Hepatocyte (in vitro differentiated cells): ENCODE measurements at regions not wholly inside any gene's neighbourhood (a gene's known extent, or its start where the extent isn't known, plus 50 kb on each side); places are given as distances from the start of the nearest gene placed in this dataset.
"Not testable (repeated sequence)": the region's sequence is repeated elsewhere in the genome, so short reads cannot be mapped to it uniquely, and the experiment has no call there.

Experiments
- DNase-seq: peaks from one replicate; pipeline ENCODE4 v3.0.0-alpha.2; 2016; ENCODE audit warnings: low spot score
- H2AFZ ChIP-seq: fragments of 200-600 bp; sonication (generic); 2 replicates; pipeline ENCODE4 v1.6.0; 2016; ENCODE audit warnings: antibody characterized with exemption, mild to moderate bottlenecking
- H3K27ac ChIP-seq: fragments of 200-600 bp; sonication (generic); 2 replicates; pipeline ENCODE4 v1.5.1; 2016; ENCODE audit warnings: mild to moderate bottlenecking
- H3K27me3 ChIP-seq: fragments of 200-600 bp; sonication (generic); 2 replicates; pipeline ENCODE4 v1.6.1; 2016
- H3K36me3 ChIP-seq: fragments of 200-600 bp; sonication (generic); replicated peaks from 2 replicates; pipeline ENCODE4 v1.5.1; 2016; ENCODE audit warnings: low read depth; ENCODE audit not compliant: insufficient read depth
- H3K4me1 ChIP-seq: fragments of 200-600 bp; sonication (generic); 2 replicates; pipeline ENCODE4 v1.5.1; 2016; ENCODE audit warnings: mild to moderate bottlenecking, moderate library complexity; ENCODE audit not compliant: insufficient read depth
- H3K4me2 ChIP-seq: fragments of 200-600 bp; sonication (generic); 2 replicates; pipeline ENCODE4 v1.6.0; 2016
- H3K4me3 ChIP-seq: fragments of 200-600 bp; sonication (generic); 2 replicates; pipeline ENCODE4 v1.5.1; 2016; ENCODE audit warnings: mild to moderate bottlenecking
- H3K79me2 ChIP-seq: fragments of 200-600 bp; sonication (generic); 2 replicates; pipeline ENCODE4 v1.6.0; 2017; ENCODE audit warnings: mild to moderate bottlenecking
- H3K9me2 ChIP-seq: fragments of 200-600 bp; sonication (generic); replicated peaks from 2 replicates; pipeline ENCODE4 v1.6.0; 2017; ENCODE audit warnings: mild to moderate bottlenecking; ENCODE audit not compliant: insufficient read depth
- H3K9me3 ChIP-seq: fragments of 200-600 bp; sonication (generic); 2 replicates; pipeline ENCODE4 v1.5.1; 2016; ENCODE audit warnings: low read depth, mild to moderate bottlenecking
- H4K20me1 ChIP-seq: fragments of 200-600 bp; sonication (generic); 2 replicates; pipeline ENCODE4 v1.6.0; 2016; ENCODE audit warnings: mild to moderate bottlenecking; ENCODE audit not compliant: insufficient read depth, poor library complexity, severe bottlenecking
- EZH2 ChIP-seq: fragments of 200-600 bp; sonication (generic); IDR thresholded peaks from 2 replicates; pipeline ENCODE4 v1.6.1; 2016; ENCODE audit warnings: antibody characterized with exemption, mild to moderate bottlenecking, borderline replicate concordance
- EZH2phosphoT487 ChIP-seq: fragments of 200-600 bp; sonication (generic); IDR thresholded peaks from one replicate; pipeline ENCODE4 v1.6.1; 2018; ENCODE audit warnings: antibody characterized with exemption, mild to moderate bottlenecking, low read depth, moderate library complexity; ENCODE audit not compliant: unreplicated experiment, severe bottlenecking
- WGBS: methylation state at CpG from one replicate; pipeline ENCODE4 v1.1.6; 2016; ENCODE audit warnings: low lambda C conversion rate; ENCODE audit errors: missing lambda C conversion rate; 5-methylcytosine and 5-hydroxymethylcytosine counted together
- TF ChIP-seq, protein P1 (sequence below): fragments of 200-600 bp; sonication (generic); IDR thresholded peaks from 2 replicates; pipeline ENCODE4 v1.5.1; 2016; ENCODE audit warnings: antibody characterized with exemption, mild to moderate bottlenecking; ENCODE audit not compliant: poor library complexity

DNA sequence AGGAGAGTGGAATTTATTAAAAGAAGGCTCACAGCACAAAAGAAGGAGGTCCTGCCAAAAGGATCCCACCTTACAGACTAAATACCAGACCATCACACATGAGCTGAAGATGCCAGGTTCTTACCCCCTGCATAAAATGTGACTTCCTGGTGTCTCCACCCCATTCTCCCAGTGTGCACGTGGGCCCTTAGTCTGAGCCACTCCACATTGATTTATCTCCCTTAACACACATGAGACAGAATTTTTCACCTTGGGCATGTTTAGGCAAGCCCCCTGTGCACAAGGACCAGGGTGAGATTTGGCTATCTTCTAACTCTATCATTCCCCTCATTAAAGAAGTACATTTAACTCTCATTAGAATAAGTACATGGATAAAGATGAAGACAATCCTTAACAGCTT is 916.7 kb downstream of the PLOD2 start:
- H3K9me2 ChIP-seq = no peaks in the 10 kb centered on the region
- DNase-seq = no peak
- no peaks in the 10 kb centered on the region for H3K4me1 ChIP-seq
- no peak overlapping the region for H2AFZ ChIP-seq
- TF ChIP-seq EZH2 (no peak), EZH2phosphoT487 (no peak)
- TF ChIP-seq, protein P1, sequence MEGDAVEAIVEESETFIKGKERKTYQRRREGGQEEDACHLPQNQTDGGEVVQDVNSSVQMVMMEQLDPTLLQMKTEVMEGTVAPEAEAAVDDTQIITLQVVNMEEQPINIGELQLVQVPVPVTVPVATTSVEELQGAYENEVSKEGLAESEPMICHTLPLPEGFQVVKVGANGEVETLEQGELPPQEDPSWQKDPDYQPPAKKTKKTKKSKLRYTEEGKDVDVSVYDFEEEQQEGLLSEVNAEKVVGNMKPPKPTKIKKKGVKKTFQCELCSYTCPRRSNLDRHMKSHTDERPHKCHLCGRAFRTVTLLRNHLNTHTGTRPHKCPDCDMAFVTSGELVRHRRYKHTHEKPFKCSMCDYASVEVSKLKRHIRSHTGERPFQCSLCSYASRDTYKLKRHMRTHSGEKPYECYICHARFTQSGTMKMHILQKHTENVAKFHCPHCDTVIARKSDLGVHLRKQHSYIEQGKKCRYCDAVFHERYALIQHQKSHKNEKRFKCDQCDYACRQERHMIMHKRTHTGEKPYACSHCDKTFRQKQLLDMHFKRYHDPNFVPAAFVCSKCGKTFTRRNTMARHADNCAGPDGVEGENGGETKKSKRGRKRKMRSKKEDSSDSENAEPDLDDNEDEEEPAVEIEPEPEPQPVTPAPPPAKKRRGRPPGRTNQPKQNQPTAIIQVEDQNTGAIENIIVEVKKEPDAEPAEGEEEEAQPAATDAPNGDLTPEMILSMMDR = no peak
- no peaks in the 10 kb centered on the region for H3K27me3 ChIP-seq
- H3K79me2 ChIP-seq = no peaks in the 10 kb centered on the region
- no peaks in the 10 kb centered on the region for H4K20me1 ChIP-seq
- H3K36me3 ChIP-seq = no peaks in the 10 kb centered on the region
- H3K27ac ChIP-seq = no peak overlapping the region
- no peak overlapping the region for H3K4me2 ChIP-seq
- no peaks in the 10 kb centered on the region for H3K9me3 ChIP-seq
- WGBS = 68% methylated on average over 1 of the region's 1 CpG
- H3K4me3 ChIP-seq = no peak overlapping the region

GRCh38 chr3:145246291-145246690 is 914.7 kb downstream of the PLOD2 start:
- no peaks in the 10 kb centered on the region for H3K27me3 ChIP-seq
- no peaks in the 10 kb centered on the region for H3K9me3 ChIP-seq
- H2AFZ ChIP-seq = no peak overlapping the region
- H3K4me3 ChIP-seq = no peak overlapping the region
- DNase-seq = no peak
- no peak overlapping the region for H3K4me2 ChIP-seq
- no peaks in the 10 kb centered on the region for H3K36me3 ChIP-seq
- no peaks in the 10 kb centered on the region for H3K9me2 ChIP-seq
- no peaks in the 10 kb centered on the region for H3K79me2 ChIP-seq
- WGBS = 94% methylated on average over 1 of the region's 1 CpG
- H3K4me1 ChIP-seq = no peaks in the 10 kb centered on the region
- no peak overlapping the region for H3K27ac ChIP-seq
- no peaks in the 10 kb centered on the region for H4K20me1 ChIP-seq
- TF ChIP-seq, protein P1 = no peak
- TF ChIP-seq EZH2 (no peak), EZH2phosphoT487 (no peak)

DNA sequence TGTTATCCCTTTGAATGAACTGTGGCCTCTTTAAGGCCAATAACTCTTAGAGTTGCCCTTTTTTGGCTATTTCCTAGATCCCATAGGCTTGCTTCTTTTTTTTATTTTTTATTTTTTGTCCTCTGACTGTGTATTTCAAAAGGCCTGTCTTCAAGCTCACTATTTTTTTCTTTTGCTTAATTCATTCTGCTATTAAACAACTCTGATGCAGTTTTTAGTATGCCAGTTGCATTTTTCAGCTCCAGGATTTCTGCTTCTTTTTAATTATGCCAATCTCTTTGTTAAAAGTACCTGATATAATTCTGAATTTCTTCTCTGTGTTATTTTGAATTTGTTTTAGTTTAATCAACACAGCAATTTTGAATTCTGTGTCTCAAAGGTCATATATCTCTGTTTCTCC is 912.1 kb downstream of the PLOD2 start:
- Histone ChIP-seq H3K79me2 (no peaks in the 10 kb centered on the region), H3K9me3 (no peaks in the 10 kb centered on the region), H3K36me3 (no peaks in the 10 kb centered on the region), H3K4me1 (no peaks in the 10 kb centered on the region), H3K9me2 (peaks cover 3% of the 10 kb centered on the region), H3K4me2 (no peak overlapping the region), H4K20me1 (no peaks in the 10 kb centered on the region), H3K27me3 (no peaks in the 10 kb centered on the region), H2AFZ (no peak overlapping the region), H3K27ac (no peak overlapping the region), H3K4me3 (no peak overlapping the region)
- TF ChIP-seq, protein P1 = no peak
- TF ChIP-seq EZH2phosphoT487 = no peak
- TF ChIP-seq EZH2 = no peak
- DNase-seq = no peak

GRCh38 chr3:145251311-145251710 is 909.7 kb downstream of the PLOD2 start:
- no peak overlapping the region for H3K27ac ChIP-seq
- H3K9me2 ChIP-seq = peaks cover 3% of the 10 kb centered on the region
- no peaks in the 10 kb centered on the region for H3K4me1 ChIP-seq
- TF ChIP-seq EZH2 (no peak), EZH2phosphoT487 (no peak)
- TF ChIP-seq, protein P1 = no peak
- no peaks in the 10 kb centered on the region for H3K9me3 ChIP-seq
- H3K79me2 ChIP-seq = no peaks in the 10 kb centered on the region
- no peaks in the 10 kb centered on the region for H3K27me3 ChIP-seq
- WGBS = 58% methylated on average over 1 of the region's 1 CpG
- H4K20me1 ChIP-seq = no peaks in the 10 kb centered on the region
- no peak overlapping the region for H2AFZ ChIP-seq
- H3K36me3 ChIP-seq = no peaks in the 10 kb centered on the region
- H3K4me2 ChIP-seq = no peak overlapping the region
- no peak for DNase-seq
- no peak overlapping the region for H3K4me3 ChIP-seq

- H3K79me2 ChIP-seq, H3K4me2 ChIP-seq, H3K9me2 ChIP-seq, DNase-seq, H2AFZ ChIP-seq, H3K27ac ChIP-seq, H4K20me1 ChIP-seq, H3K4me1 ChIP-seq, H3K9me3 ChIP-seq, H3K36me3 ChIP-seq, H3K4me3 ChIP-seq, H3K27me3 ChIP-seq: not testable (repeated sequence)
- 88% methylated on average over 12 of the region's 12 CpGs for WGBS
Measured at GRCh38 chr3:145257967-145258366, 903.0 kb downstream of the PLOD2 start.
